Smooth muscle cell (in vitro differentiated cells): ENCODE measurements at regions not wholly inside any gene's neighbourhood (a gene's known extent, or its start where the extent isn't known, plus 50 kb on each side); places are given as distances from the start of the nearest gene placed in this dataset.
"Not testable (repeated sequence)": the region's sequence is repeated elsewhere in the genome, so short reads cannot be mapped to it uniquely, and the experiment has no call there.

ENCODE experiments used
- DNase-seq: peaks from one replicate; lab custom pipeline; 2025; ENCODE audit not compliant: unreplicated experiment; lab: John Stamatoyannopoulos, UW
- H2AFZ ChIP-seq: fragments of 200-600 bp; sonication (generic); 2 replicates; pipeline ENCODE4 v1.6.0; 2016; ENCODE audit warnings: antibody characterized with exemption, low read depth, mild to moderate bottlenecking
- H3F3A ChIP-seq: fragments of 200-600 bp; sonication (generic); 2 replicates; pipeline ENCODE4 v1.6.0; 2017; ENCODE audit warnings: antibody characterized with exemption, low read depth
- H3K27ac ChIP-seq: fragments of 200-600 bp; sonication (generic); 2 replicates; pipeline ENCODE4 v1.5.1; 2016; ENCODE audit warnings: low read depth, mild to moderate bottlenecking
- H3K27me3 ChIP-seq: fragments of 200-600 bp; sonication (generic); 2 replicates; pipeline ENCODE4 v1.6.1; 2016; ENCODE audit warnings: low read depth, mild to moderate bottlenecking
- H3K36me3 ChIP-seq: fragments of 200-600 bp; sonication (generic); 2 replicates; pipeline ENCODE4 v1.5.1; 2016; ENCODE audit warnings: low read depth
- H3K4me1 ChIP-seq: fragments of 200-600 bp; sonication (generic); 2 replicates; pipeline ENCODE4 v1.5.1; 2016; ENCODE audit warnings: low read depth
- H3K4me2 ChIP-seq: fragments of 200-600 bp; sonication (generic); 2 replicates; pipeline ENCODE4 v1.6.0; 2016; ENCODE audit warnings: mild to moderate bottlenecking
- H3K4me3 ChIP-seq: fragments of 200-600 bp; sonication (generic); 2 replicates; pipeline ENCODE4 v1.5.1; 2016; ENCODE audit warnings: mild to moderate bottlenecking
- H3K79me2 ChIP-seq: fragments of 200-600 bp; sonication (generic); 2 replicates; pipeline ENCODE4 v1.6.0; 2016; ENCODE audit warnings: low read depth, mild to moderate bottlenecking
- H3K9ac ChIP-seq: fragments of 200-600 bp; sonication (generic); 2 replicates; pipeline ENCODE4 v1.6.0; 2016; ENCODE audit warnings: low read depth
- H3K9me3 ChIP-seq: fragments of 200-600 bp; sonication (generic); replicated peaks from 2 replicates; pipeline ENCODE4 v1.5.1; 2016; ENCODE audit warnings: low read depth
- H4K20me1 ChIP-seq: fragments of 200-600 bp; sonication (generic); 2 replicates; pipeline ENCODE4 v1.6.0; 2016; ENCODE audit warnings: low read depth
- WGBS: methylation state at CpG from one replicate; pipeline ENCODE4 v1.1.7; 2016; ENCODE audit warnings: low lambda C conversion rate; 5-methylcytosine and 5-hydroxymethylcytosine counted together
- TF ChIP-seq, protein P1 (sequence below): fragments of 200-600 bp; sonication (generic); IDR thresholded peaks from 2 replicates; pipeline ENCODE4 v1.5.1; 2017; ENCODE audit warnings: borderline replicate concordance, mild to moderate bottlenecking, antibody characterized with exemption; ENCODE audit not compliant: insufficient read depth, poor library complexity, severe bottlenecking

DNA sequence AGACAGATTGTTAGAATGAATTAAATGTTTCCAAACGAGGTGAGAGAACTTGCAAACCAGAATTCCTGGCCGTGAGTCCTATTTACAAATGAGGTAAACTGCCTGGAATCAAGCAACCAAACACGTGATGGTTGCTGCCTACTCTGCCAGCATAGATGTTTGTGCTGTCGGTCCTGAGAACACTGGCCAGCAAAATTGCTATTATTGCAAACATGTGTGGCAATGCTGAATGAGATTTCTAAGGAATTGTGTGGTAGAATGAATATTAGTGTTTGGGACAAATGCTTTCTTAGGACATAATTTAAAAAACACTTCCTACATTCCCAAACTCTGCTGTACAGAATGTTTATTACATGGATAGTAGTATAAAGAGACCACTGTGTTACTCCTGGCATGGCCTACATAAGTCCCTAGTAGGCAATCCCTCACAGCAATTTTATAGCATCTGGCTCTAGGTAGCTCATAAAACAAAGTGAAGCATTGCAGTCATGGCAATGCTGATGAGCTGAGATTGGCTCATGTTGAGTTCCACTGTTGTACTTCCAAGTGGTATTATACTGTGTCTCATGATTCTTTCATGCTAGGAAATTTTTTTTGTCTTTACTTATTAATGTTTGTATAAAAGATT, 605.2 kb upstream of the EPHA5 start:
- no peaks in the 10 kb centered on the region for H3K9me3 ChIP-seq
- no peaks in the 10 kb centered on the region for H3K79me2 ChIP-seq
- no peaks in the 10 kb centered on the region for H4K20me1 ChIP-seq
- no peak overlapping the region for H3K27ac ChIP-seq
- H2AFZ ChIP-seq: no peak overlapping the region
- no peaks in the 10 kb centered on the region for H3K36me3 ChIP-seq
- no peaks in the 10 kb centered on the region for H3K27me3 ChIP-seq
- H3K9ac ChIP-seq: no peak overlapping the region
- no peak for DNase-seq
- 67% methylated on average over 4 of the region's 4 CpGs for WGBS
- H3K4me1 ChIP-seq: no peaks in the 10 kb centered on the region
- no peak overlapping the region for H3K4me3 ChIP-seq
- TF ChIP-seq, protein P1, sequence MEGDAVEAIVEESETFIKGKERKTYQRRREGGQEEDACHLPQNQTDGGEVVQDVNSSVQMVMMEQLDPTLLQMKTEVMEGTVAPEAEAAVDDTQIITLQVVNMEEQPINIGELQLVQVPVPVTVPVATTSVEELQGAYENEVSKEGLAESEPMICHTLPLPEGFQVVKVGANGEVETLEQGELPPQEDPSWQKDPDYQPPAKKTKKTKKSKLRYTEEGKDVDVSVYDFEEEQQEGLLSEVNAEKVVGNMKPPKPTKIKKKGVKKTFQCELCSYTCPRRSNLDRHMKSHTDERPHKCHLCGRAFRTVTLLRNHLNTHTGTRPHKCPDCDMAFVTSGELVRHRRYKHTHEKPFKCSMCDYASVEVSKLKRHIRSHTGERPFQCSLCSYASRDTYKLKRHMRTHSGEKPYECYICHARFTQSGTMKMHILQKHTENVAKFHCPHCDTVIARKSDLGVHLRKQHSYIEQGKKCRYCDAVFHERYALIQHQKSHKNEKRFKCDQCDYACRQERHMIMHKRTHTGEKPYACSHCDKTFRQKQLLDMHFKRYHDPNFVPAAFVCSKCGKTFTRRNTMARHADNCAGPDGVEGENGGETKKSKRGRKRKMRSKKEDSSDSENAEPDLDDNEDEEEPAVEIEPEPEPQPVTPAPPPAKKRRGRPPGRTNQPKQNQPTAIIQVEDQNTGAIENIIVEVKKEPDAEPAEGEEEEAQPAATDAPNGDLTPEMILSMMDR: no peak
- no peak overlapping the region for H3K4me2 ChIP-seq
- no peaks in the 10 kb centered on the region for H3F3A ChIP-seq

DNA sequence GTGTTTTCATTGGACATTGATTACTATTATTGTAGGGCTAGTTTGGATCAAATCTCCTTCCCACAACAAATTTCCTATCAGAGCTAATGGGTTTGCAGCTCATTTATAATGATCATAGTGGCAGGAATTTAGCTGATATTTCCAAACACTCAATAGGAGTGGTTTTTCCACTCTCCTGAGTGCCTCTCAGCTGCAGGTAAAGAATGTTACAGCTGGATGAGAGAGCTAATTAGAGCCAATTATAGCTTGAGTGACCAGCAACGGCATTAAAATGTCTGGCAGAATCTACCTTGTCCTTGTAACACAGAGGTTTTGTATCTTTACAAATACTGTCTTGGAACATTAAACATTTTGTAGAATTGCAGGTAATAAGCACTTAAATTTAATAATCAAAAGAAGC, 602.8 kb upstream of the EPHA5 start:
- no peaks in the 10 kb centered on the region for H3K36me3 ChIP-seq
- WGBS: 55% methylated on average over 1 of the region's 1 CpG
- H3K27me3 ChIP-seq: no peaks in the 10 kb centered on the region
- no peak overlapping the region for H3K4me2 ChIP-seq
- H4K20me1 ChIP-seq: no peaks in the 10 kb centered on the region
- no peaks in the 10 kb centered on the region for H3K4me1 ChIP-seq
- H3K9ac ChIP-seq: no peak overlapping the region
- no peak overlapping the region for H3K4me3 ChIP-seq
- H3K27ac ChIP-seq: no peak overlapping the region
- H3K79me2 ChIP-seq: no peaks in the 10 kb centered on the region
- H3F3A ChIP-seq: no peaks in the 10 kb centered on the region
- no peak overlapping the region for H2AFZ ChIP-seq
- no peaks in the 10 kb centered on the region for H3K9me3 ChIP-seq
- TF ChIP-seq, protein P1: no peak
- no peak for DNase-seq

DNA sequence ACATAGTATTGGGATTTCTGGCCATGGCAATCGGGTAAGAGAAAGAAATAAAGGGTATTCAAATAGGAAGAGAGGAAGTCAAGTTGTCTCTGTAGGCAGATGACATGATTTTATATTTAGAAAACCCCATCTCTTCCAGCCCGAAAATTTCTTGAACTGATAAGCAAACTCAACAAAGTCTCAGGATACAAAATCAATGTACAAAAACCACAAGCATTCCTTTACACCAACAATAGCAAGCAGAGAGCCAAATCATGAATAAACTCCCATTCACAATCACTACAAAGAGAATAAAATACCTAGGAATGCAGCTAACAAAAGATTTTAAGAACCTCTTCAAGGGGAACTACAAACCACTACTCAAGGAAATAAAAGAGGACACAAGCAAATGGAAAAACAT, 600.1 kb upstream of the EPHA5 start:
- H2AFZ ChIP-seq, H3K4me3 ChIP-seq, H3K36me3 ChIP-seq, DNase-seq, H3K9ac ChIP-seq, H3K4me2 ChIP-seq, H4K20me1 ChIP-seq, H3K27me3 ChIP-seq, H3K27ac ChIP-seq, H3K79me2 ChIP-seq, H3K9me3 ChIP-seq, H3F3A ChIP-seq, H3K4me1 ChIP-seq: not testable (repeated sequence)
- WGBS: 83% methylated on average over 2 of the region's 2 CpGs

DNA sequence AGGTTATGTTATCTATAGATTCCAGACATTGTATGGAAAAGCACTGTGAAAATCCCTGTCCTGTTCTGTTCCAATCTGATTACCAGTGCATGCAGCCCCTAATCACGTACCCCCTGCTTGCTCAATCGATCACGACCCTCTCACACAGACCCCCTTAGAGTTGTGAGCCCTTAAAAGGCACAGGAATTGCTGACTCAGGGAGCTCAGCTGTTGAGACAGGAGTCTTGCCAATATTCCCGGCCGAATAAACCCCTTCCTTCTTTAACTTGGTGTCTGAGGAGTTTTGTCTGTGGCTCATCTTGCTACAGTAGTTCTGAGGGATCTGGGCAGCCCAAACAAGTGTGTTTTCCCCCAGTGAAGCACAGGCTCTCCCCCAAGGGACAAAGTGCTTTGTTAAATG, 596.3 kb upstream of the EPHA5 start:
- WGBS: 93% methylated on average over 5 of the region's 5 CpGs

DNA sequence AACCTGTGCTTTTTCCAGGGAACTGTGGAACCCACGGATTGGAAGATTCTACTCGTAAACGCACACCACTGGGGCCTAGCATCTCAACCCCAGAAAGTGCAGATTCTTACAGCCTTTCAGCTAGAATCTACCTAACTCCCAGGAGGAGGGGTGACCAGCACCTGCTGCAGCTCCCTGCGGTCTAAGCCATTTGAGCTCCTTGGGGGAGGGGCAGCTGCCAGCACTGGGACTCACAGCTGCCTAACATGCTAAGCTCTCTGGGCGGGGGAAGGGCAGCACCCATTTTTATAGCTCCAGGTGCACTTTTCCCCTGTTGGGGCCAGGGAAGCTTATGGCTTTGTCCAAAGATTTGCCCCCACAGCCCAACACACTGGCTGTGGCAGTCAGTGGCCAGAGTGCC, 595.7 kb upstream of the EPHA5 start:
- Histone ChIP-seq H3K27ac (no peak overlapping the region), H3K4me2 (no peak overlapping the region), H3K9ac (no peak overlapping the region), H3F3A (no peaks in the 10 kb centered on the region), H3K9me3 (no peaks in the 10 kb centered on the region), H4K20me1 (no peaks in the 10 kb centered on the region), H3K4me3 (no peak overlapping the region), H3K27me3 (no peaks in the 10 kb centered on the region), H3K36me3 (no peaks in the 10 kb centered on the region), H2AFZ (no peak overlapping the region), H3K79me2 (no peaks in the 10 kb centered on the region), H3K4me1 (no peaks in the 10 kb centered on the region)
- 87% methylated on average over 5 of the region's 5 CpGs for WGBS
- TF ChIP-seq, protein P1: no peak
- DNase-seq: no peak

More for the DNA sequence above, 596.3 kb upstream of the EPHA5 start:
- H2AFZ ChIP-seq, H3K9ac ChIP-seq, H3K4me2 ChIP-seq, H3K9me3 ChIP-seq, H3K4me1 ChIP-seq, H3K79me2 ChIP-seq, H3K36me3 ChIP-seq, H3K27me3 ChIP-seq, H3F3A ChIP-seq, DNase-seq, H3K4me3 ChIP-seq, H4K20me1 ChIP-seq, H3K27ac ChIP-seq: not testable (repeated sequence)
